HG03460 (cell line): ENCODE measurements at regions not wholly inside any gene's neighbourhood (a gene's known extent, or its start where the extent isn't known, plus 50 kb on each side); places are given as distances from the start of the nearest gene placed in this dataset.
"Not testable (repeated sequence)": the region's sequence is repeated elsewhere in the genome, so short reads cannot be mapped to it uniquely, and the experiment has no call there.

Experiments
- ATAC-seq: cut with Tn5 transposase; IDR thresholded peaks from one replicate; pipeline ENCODE4 v1.9.1; 2021; ENCODE audit not compliant: unreplicated experiment

GRCh38 chrX:41033299-41033698 is 51.9 kb upstream of the USP9X start:
- ATAC-seq = no peak

GRCh38 chrX:41034902-41035301 is 50.3 kb upstream of the USP9X start:
- ATAC-seq = not testable (repeated sequence)
